PFSK-1 (cell line): ENCODE measurements at regions not wholly inside any gene's neighbourhood (a gene's known extent, or its start where the extent isn't known, plus 50 kb on each side); places are given as distances from the start of the nearest gene placed in this dataset.

ENCODE experiments used
- POLR2AphosphoS5 ChIP-seq: IDR thresholded peaks from 2 replicates; pipeline ENCODE4 v1.6.1; 2012; ENCODE audit warnings: low read depth, mild to moderate bottlenecking, control low read depth, low read length, moderate library complexity
- REST ChIP-seq, 2 experiments: IDR thresholded peaks; 2 replicates each; pipeline versions ENCODE4 v1.6.1 to v1.8.0; 2011 to 2012; ENCODE audit warnings: low read depth in 2 of 2, low read length in 2 of 2, control low read depth in 1 of 2, inconsistent platforms in 1 of 2, mild to moderate bottlenecking in 1 of 2, moderate library complexity in 1 of 2; ENCODE audit not compliant: insufficient read depth in 1 of 2
- SIN3A ChIP-seq: IDR thresholded peaks from 2 replicates; pipeline ENCODE4 v1.6.1; 2012; ENCODE audit warnings: mild to moderate bottlenecking, low read length, moderate library complexity, borderline replicate concordance; ENCODE audit not compliant: insufficient read depth
- TAF1 ChIP-seq: IDR thresholded peaks from 2 replicates; pipeline ENCODE4 v1.6.1; 2012; ENCODE audit warnings: low read length, control low read depth, borderline replicate concordance; ENCODE audit not compliant: insufficient read depth

GRCh38 chr3:147582642-147583041 lies 173.5 kb downstream of the ZIC1 start:
- TF ChIP-seq REST (IDR thresholded peaks at IDR 0.05; ENCODE audit: insufficient read depth in 1 of 2, low read depth in 2 of 2, low read length in 2 of 2) (no peak), POLR2AphosphoS5 (no peak), TAF1 (no peak), SIN3A (no peak)
